ENCODE measurements at regions not wholly inside any gene's neighbourhood (a gene's known extent, or its start where the extent isn't known, plus 50 kb on each side); places are given as distances from the start of the nearest gene placed in this dataset.
A peak's percentile ranks its signal among the peaks of the same experiment; 100 is the strongest.

DNA sequence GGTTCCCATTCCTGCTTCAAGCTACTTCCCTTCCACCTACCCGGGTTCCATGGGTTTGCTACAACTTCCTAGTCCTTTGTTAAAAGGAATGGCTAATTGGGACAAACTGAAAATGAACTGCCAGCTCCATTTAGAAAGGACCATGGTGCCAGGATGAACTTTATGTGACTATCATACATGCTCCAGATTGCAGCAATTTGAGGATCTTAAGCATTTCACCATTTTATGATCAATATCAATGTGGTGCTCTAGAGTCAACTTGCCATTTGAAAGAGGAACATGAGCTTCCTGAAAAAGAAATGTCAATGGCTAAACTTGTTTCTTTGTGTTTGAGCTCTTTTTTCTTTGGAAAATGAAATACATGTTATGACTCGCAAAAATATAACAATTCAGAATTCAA is 92.7 kb upstream of the IL15 start:
- no peak overlapping the region for H3K4me2 ChIP-seq (ENCODE audit: insufficient read depth, low read length)
- H3K4me1 ChIP-seq (ENCODE audit: insufficient read depth, low read length): peaks cover 24% of the 10 kb centered on the region
- no peaks in the 10 kb centered on the region for H4K20me1 ChIP-seq (ENCODE audit: insufficient read depth, low read length)
- no peak overlapping the region for H3K27ac ChIP-seq (ENCODE audit: low read depth, low read length)
- no peaks in the 10 kb centered on the region for H3K27me3 ChIP-seq (ENCODE audit: insufficient read depth, low read length)
- no peaks in the 10 kb centered on the region for H3K36me3 ChIP-seq (ENCODE audit: insufficient read depth, low read length)
- H2AFZ ChIP-seq (ENCODE audit: low read length): no peak overlapping the region
- no peaks in the 10 kb centered on the region for H3K79me2 ChIP-seq (ENCODE audit: insufficient read depth, low read length)
- TF ChIP-seq, protein P1, sequence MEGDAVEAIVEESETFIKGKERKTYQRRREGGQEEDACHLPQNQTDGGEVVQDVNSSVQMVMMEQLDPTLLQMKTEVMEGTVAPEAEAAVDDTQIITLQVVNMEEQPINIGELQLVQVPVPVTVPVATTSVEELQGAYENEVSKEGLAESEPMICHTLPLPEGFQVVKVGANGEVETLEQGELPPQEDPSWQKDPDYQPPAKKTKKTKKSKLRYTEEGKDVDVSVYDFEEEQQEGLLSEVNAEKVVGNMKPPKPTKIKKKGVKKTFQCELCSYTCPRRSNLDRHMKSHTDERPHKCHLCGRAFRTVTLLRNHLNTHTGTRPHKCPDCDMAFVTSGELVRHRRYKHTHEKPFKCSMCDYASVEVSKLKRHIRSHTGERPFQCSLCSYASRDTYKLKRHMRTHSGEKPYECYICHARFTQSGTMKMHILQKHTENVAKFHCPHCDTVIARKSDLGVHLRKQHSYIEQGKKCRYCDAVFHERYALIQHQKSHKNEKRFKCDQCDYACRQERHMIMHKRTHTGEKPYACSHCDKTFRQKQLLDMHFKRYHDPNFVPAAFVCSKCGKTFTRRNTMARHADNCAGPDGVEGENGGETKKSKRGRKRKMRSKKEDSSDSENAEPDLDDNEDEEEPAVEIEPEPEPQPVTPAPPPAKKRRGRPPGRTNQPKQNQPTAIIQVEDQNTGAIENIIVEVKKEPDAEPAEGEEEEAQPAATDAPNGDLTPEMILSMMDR (IDR thresholded peaks at IDR 0.05; ENCODE audit: extremely low read depth, low read depth, low read length): no peak
- no peaks in the 10 kb centered on the region for H3K9me3 ChIP-seq (ENCODE audit: low read depth, low read length)
- no peak overlapping the region for H3K4me3 ChIP-seq (ENCODE audit: insufficient read depth, low read length)
- DNase-seq (ENCODE audit: insufficient read length, low spot score, missing footprints): no peak

DNA sequence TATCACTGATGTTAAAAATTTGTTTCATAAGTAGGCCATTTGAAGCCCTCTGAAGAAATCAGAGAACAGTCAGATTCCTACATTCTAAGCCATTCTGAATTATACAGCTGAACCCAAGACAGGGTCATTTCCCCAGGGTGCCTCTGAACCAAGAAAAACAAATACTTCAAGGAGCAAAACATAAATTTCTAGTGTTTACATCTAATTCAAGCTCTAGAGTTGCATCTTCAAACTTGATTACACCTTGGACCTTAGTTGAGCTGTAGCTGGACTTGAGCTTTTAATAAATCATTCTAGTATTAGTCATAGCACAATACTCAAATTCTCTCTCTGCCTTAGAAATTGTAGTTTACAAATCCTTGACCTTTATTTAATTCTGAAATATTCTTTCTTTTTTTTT is 87.6 kb upstream of the IL15 start:
- peak; percentile 39 for DNase-seq (ENCODE audit: insufficient read length, low spot score, missing footprints)
- TF ChIP-seq, protein P1 (IDR thresholded peaks at IDR 0.05; ENCODE audit: extremely low read depth, low read depth, low read length): no peak
- Histone ChIP-seq H3K4me3 (ENCODE audit: insufficient read depth, low read length) (no peak overlapping the region), H3K27ac (ENCODE audit: low read depth, low read length) (no peak overlapping the region), H3K4me2 (ENCODE audit: insufficient read depth, low read length) (no peak overlapping the region), H3K4me1 (ENCODE audit: insufficient read depth, low read length) (no peaks in the 10 kb centered on the region), H3K79me2 (ENCODE audit: insufficient read depth, low read length) (no peaks in the 10 kb centered on the region), H3K9me3 (ENCODE audit: low read depth, low read length) (no peaks in the 10 kb centered on the region), H3K27me3 (ENCODE audit: insufficient read depth, low read length) (no peaks in the 10 kb centered on the region), H3K36me3 (ENCODE audit: insufficient read depth, low read length) (no peaks in the 10 kb centered on the region), H4K20me1 (ENCODE audit: insufficient read depth, low read length) (no peaks in the 10 kb centered on the region), H2AFZ (ENCODE audit: low read length) (no peak overlapping the region)

DNA sequence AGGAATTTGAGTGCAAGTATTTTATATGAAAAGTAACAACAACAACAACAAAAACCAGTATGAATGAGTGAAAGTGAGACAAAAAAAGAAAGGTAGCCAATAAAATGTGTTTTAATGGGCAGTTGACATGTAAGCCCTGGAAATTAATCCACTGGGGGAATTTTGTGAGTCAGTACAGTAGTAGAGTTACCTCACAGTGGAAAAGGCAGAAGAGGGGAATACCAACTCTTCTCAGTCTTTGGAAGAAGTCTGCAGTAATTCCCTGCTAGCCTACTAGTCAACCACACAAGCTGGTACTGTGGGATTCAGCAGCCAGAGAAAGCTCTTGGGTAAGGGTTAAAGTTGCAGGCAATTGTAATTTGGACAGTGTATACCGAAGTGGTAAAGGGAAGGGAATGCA is 76.3 kb upstream of the IL15 start:
- H3K27ac ChIP-seq (ENCODE audit: low read depth, low read length): no peak overlapping the region
- H3K4me1 ChIP-seq (ENCODE audit: insufficient read depth, low read length): no peaks in the 10 kb centered on the region
- no peak for DNase-seq (ENCODE audit: insufficient read length, low spot score, missing footprints)
- H2AFZ ChIP-seq (ENCODE audit: low read length): no peak overlapping the region
- TF ChIP-seq, protein P1 (IDR thresholded peaks at IDR 0.05; ENCODE audit: extremely low read depth, low read depth, low read length): no peak
- H4K20me1 ChIP-seq (ENCODE audit: insufficient read depth, low read length): no peaks in the 10 kb centered on the region
- no peak overlapping the region for H3K4me2 ChIP-seq (ENCODE audit: insufficient read depth, low read length)
- H3K4me3 ChIP-seq (ENCODE audit: insufficient read depth, low read length): no peak overlapping the region
- H3K79me2 ChIP-seq (ENCODE audit: insufficient read depth, low read length): no peaks in the 10 kb centered on the region
- H3K36me3 ChIP-seq (ENCODE audit: insufficient read depth, low read length): no peaks in the 10 kb centered on the region
- no peaks in the 10 kb centered on the region for H3K27me3 ChIP-seq (ENCODE audit: insufficient read depth, low read length)
- H3K9me3 ChIP-seq (ENCODE audit: low read depth, low read length): no peaks in the 10 kb centered on the region

DNA sequence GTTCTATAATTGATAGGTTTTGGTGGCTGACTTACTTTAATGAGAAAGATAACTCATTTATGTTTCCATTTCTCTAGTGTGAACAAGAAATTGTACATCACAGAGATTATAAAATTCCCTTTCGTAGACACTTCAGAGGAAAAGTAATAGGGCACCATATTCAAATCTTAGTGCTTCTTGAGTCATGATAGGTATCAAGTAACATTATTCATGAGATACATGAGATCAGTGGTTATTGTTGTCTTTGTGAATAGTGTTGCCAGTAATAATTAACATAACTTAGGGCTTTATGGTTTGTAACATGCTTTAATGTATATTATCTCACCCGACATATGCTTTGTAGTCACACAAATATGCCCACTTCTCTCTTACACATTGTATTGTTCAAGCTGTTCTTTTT is 73.7 kb upstream of the IL15 start:
- Histone ChIP-seq H3K27me3 (ENCODE audit: insufficient read depth, low read length) (no peaks in the 10 kb centered on the region), H3K9me3 (ENCODE audit: low read depth, low read length) (no peaks in the 10 kb centered on the region), H3K4me2 (ENCODE audit: insufficient read depth, low read length) (no peak overlapping the region), H2AFZ (ENCODE audit: low read length) (no peak overlapping the region), H3K27ac (ENCODE audit: low read depth, low read length) (no peak overlapping the region), H3K36me3 (ENCODE audit: insufficient read depth, low read length) (no peaks in the 10 kb centered on the region), H4K20me1 (ENCODE audit: insufficient read depth, low read length) (no peaks in the 10 kb centered on the region), H3K4me3 (ENCODE audit: insufficient read depth, low read length) (no peak overlapping the region), H3K4me1 (ENCODE audit: insufficient read depth, low read length) (no peaks in the 10 kb centered on the region), H3K79me2 (ENCODE audit: insufficient read depth, low read length) (no peaks in the 10 kb centered on the region)
- TF ChIP-seq, protein P1 (IDR thresholded peaks at IDR 0.05; ENCODE audit: extremely low read depth, low read depth, low read length): no peak
- no peak for DNase-seq (ENCODE audit: insufficient read length, low spot score, missing footprints)
